ENCODE measurements at regions not wholly inside any gene's neighbourhood (a gene's known extent, or its start where the extent isn't known, plus 50 kb on each side); places are given as distances from the start of the nearest gene placed in this dataset.
"Not testable (repeated sequence)": the region's sequence is repeated elsewhere in the genome, so short reads cannot be mapped to it uniquely, and the experiment has no call there.

- DNase-seq = no peak
Measured at GRCh38 chr6:153984811-153985210, 54.2 kb upstream of the OPRM1 start.

- no peak for DNase-seq
Measured at GRCh38 chr6:153980171-153980570, 58.9 kb upstream of the OPRM1 start.

- not testable (repeated sequence) for DNase-seq
Measured at GRCh38 chr6:153978911-153979548, 60.0 kb upstream of the OPRM1 start.

GRCh38 chr6:153976921-153977693 is 61.9 kb upstream of the OPRM1 start:
- no peak for DNase-seq

- no peak for DNase-seq
Measured at GRCh38 chr6:153966001-153966400, 73.0 kb upstream of the OPRM1 start.

- no peak for DNase-seq
Measured at GRCh38 chr6:153963352-153963751, 75.7 kb upstream of the OPRM1 start.

- no peak for DNase-seq
Measured at GRCh38 chr6:153962555-153962954, 76.5 kb upstream of the OPRM1 start.

GRCh38 chr6:153960741-153961140 is 78.3 kb upstream of the OPRM1 start:
- DNase-seq = no peak

GRCh38 chr6:153960281-153960680 is 78.8 kb upstream of the OPRM1 start:
- DNase-seq = no peak

GRCh38 chr6:153959276-153959675 is 79.8 kb upstream of the OPRM1 start:
- DNase-seq = no peak

- DNase-seq = no peak
Measured at GRCh38 chr6:153958860-153959259, 80.2 kb upstream of the OPRM1 start.

GRCh38 chr6:153957394-153957793 is 81.6 kb upstream of the OPRM1 start:
- no peak for DNase-seq

- DNase-seq = no peak
Measured at GRCh38 chr6:153956808-153957207, 82.2 kb upstream of the OPRM1 start.

GRCh38 chr6:153949616-153950015 is 89.4 kb upstream of the OPRM1 start:
- no peak for DNase-seq

- no peak for DNase-seq
Measured at GRCh38 chr6:153947808-153948447, 91.1 kb upstream of the OPRM1 start.

- no peak for DNase-seq
Measured at GRCh38 chr6:153944201-153944600, 94.8 kb upstream of the OPRM1 start.

GRCh38 chr6:153942361-153942760 is 96.7 kb upstream of the OPRM1 start:
- DNase-seq = no peak

- DNase-seq = no peak
Measured at GRCh38 chr6:153941768-153942167, 97.3 kb upstream of the OPRM1 start.

- DNase-seq = no peak
Measured at GRCh38 chr6:153938876-153939275, 100.2 kb upstream of the OPRM1 start.

- no peak for DNase-seq
Measured at GRCh38 chr6:153931431-153931830, 107.6 kb upstream of the OPRM1 start.

GRCh38 chr6:153927867-153928266 is 111.2 kb upstream of the OPRM1 start:
- no peak for DNase-seq

- no peak for DNase-seq
Measured at GRCh38 chr6:153898360-153899059, 140.5 kb upstream of the OPRM1 start.

GRCh38 chr6:153882411-153882810 is 156.6 kb upstream of the OPRM1 start:
- DNase-seq = no peak

- DNase-seq = no peak
Measured at GRCh38 chr6:153873541-153873940, 165.5 kb upstream of the OPRM1 start.
